CD4-positive, alpha-beta T cell treated with Interleukin-12 subunit alpha and Interleukin-12 subunit beta, for 1 hour (primary cell): ENCODE measurements at regions not wholly inside any gene's neighbourhood (a gene's known extent, or its start where the extent isn't known, plus 50 kb on each side); places are given as distances from the start of the nearest gene placed in this dataset.

ENCODE experiments used
- DNase-seq: peaks from one replicate; pipeline ENCODE4 v3.0.0-alpha.2; 2020

GRCh38 chr4:182126096-182126495 lies 117.1 kb upstream of the TENM3 start:
- no peak for DNase-seq

GRCh38 chr4:182126603-182127002 lies 116.6 kb upstream of the TENM3 start:
- DNase-seq = no peak

GRCh38 chr4:182133033-182133432 lies 110.2 kb upstream of the TENM3 start:
- no peak for DNase-seq

GRCh38 chr4:182134261-182134660 lies 108.9 kb upstream of the TENM3 start:
- no peak for DNase-seq

GRCh38 chr4:182136201-182136600 lies 107.0 kb upstream of the TENM3 start:
- DNase-seq = no peak

- DNase-seq = no peak
Measured at GRCh38 chr4:182137343-182137742, 105.9 kb upstream of the TENM3 start.

GRCh38 chr4:182139491-182139890 lies 103.7 kb upstream of the TENM3 start:
- no peak for DNase-seq

- no peak for DNase-seq
Measured at GRCh38 chr4:182140547-182140946, 102.7 kb upstream of the TENM3 start.

- DNase-seq = no peak
Measured at GRCh38 chr4:182141061-182141460, 102.1 kb upstream of the TENM3 start.

- no peak for DNase-seq
Measured at GRCh38 chr4:182142176-182143085, 100.8 kb upstream of the TENM3 start.

- no peak for DNase-seq
Measured at GRCh38 chr4:182143086-182143821, 99.9 kb upstream of the TENM3 start.

- DNase-seq = no peak
Measured at GRCh38 chr4:182143822-182144625, 99.2 kb upstream of the TENM3 start.

- DNase-seq = no peak
Measured at GRCh38 chr4:182144626-182145333, 98.4 kb upstream of the TENM3 start.

- no peak for DNase-seq
Measured at GRCh38 chr4:182145334-182145905, 97.8 kb upstream of the TENM3 start.

GRCh38 chr4:182147391-182147790 lies 95.8 kb upstream of the TENM3 start:
- no peak for DNase-seq

- no peak for DNase-seq
Measured at GRCh38 chr4:182150645-182151044, 92.6 kb upstream of the TENM3 start.

GRCh38 chr4:182155806-182156205 lies 87.4 kb upstream of the TENM3 start:
- no peak for DNase-seq

- no peak for DNase-seq
Measured at GRCh38 chr4:182163180-182163579, 80.0 kb upstream of the TENM3 start.

GRCh38 chr4:182169572-182169971 lies 73.6 kb upstream of the TENM3 start:
- DNase-seq = no peak

GRCh38 chr4:182169987-182170386 lies 73.2 kb upstream of the TENM3 start:
- DNase-seq = no peak

- no peak for DNase-seq
Measured at GRCh38 chr4:182170417-182170935, 72.7 kb upstream of the TENM3 start.

GRCh38 chr4:182174979-182175378 lies 68.2 kb upstream of the TENM3 start:
- DNase-seq = no peak
